GM12878 (cell line): ENCODE measurements at regions not wholly inside any gene's neighbourhood (a gene's known extent, or its start where the extent isn't known, plus 50 kb on each side); places are given as distances from the start of the nearest gene placed in this dataset.

Experiments
- ATAC-seq: fragments of 200-7000 bp; cut with Tn5 transposase; 3 replicates; pipeline ENCODE4 v1.9.1; 2020; ENCODE audit warnings: mild to moderate bottlenecking, moderate library complexity
- BruUV-seq: library from RNA; stranded (reverse); fragments of 400-500 nt; replicated peaks from 2 replicates; lab custom pipeline; 2021; lab: Mats Ljungman, UMichigan
- CTCF ChIA-PET: fragments of 300-600 bp; sonication (Branson Sonifier 250); formaldehyde crosslinking; extraction: SDS; loops from one replicate; lab custom pipeline; 2021; ENCODE audit warnings: inconsistent platforms; lab: Yijun Ruan, JAX
- POLR2A ChIA-PET: fragments of 350-600 bp; formaldehyde crosslinking; extraction: SDS; loops from one replicate; lab custom pipeline; 2021; ENCODE audit warnings: inconsistent platforms; lab: Charles Lee
- RAD21 ChIA-PET: fragments of 300-600 bp; sonication (Branson Sonifier 250); formaldehyde crosslinking; loops from one replicate; lab custom pipeline; 2023; ENCODE audit warnings: antibody characterized with exemption; ENCODE audit not compliant: unreplicated experiment; lab: Charles Lee
- SMC1A ChIA-PET: fragments of 300-600 bp; sonication (Branson Sonifier 250); formaldehyde crosslinking; loops from one replicate; lab custom pipeline; 2023; ENCODE audit not compliant: unreplicated experiment, uncharacterized antibody; lab: Charles Lee
- DNase-seq: peaks from one replicate; pipeline ENCODE4 v3.0.0-alpha.2; 2011; ENCODE audit warnings: low read depth, low spot score
- FAIRE-seq: peaks from 3 replicates; lab custom pipeline; 2011; peaks lifted over from hg19 to GRCh38; lab: Jason Lieb, UNC
- H2AFZ ChIP-seq: 2 replicates; pipeline ENCODE4 v1.6.0; 2011; ENCODE audit warnings: low read depth, low read length, control low read depth; ENCODE audit not compliant: control insufficient read depth
- H3K27ac ChIP-seq: 2 replicates; pipeline ENCODE4 v1.5.1; 2011; ENCODE audit warnings: control low read depth; ENCODE audit not compliant: control insufficient read depth, insufficient read depth
- H3K27me3 ChIP-seq, 2 experiments: replicated peaks in 1 of 2; 2 replicates each; pipeline versions ENCODE4 v1.6.0 to v1.6.1; 2011; ENCODE audit warnings: low read length in 1 of 2; ENCODE audit not compliant: control insufficient read depth in 2 of 2, insufficient read depth in 2 of 2
- H3K36me3 ChIP-seq, 2 experiments: 2 replicates each; pipeline ENCODE4 v1.5.1; 2011; ENCODE audit warnings: low read length in 1 of 2; ENCODE audit not compliant: control insufficient read depth in 2 of 2, insufficient read depth in 2 of 2
- H3K4me1 ChIP-seq: 2 replicates; pipeline ENCODE4 v1.6.1; 2011; ENCODE audit warnings: mild to moderate bottlenecking, low read length, moderate library complexity, mixed read lengths; ENCODE audit not compliant: control insufficient read depth, insufficient read depth
- H3K4me2 ChIP-seq: 2 replicates; pipeline ENCODE4 v1.6.0; 2011; ENCODE audit warnings: control low read depth; ENCODE audit not compliant: control insufficient read depth, insufficient read depth
- H3K4me3 ChIP-seq: fragments of 200-600 bp; sonication (generic); 2 replicates; pipeline ENCODE4 v1.5.1; 2016
- H3K79me2 ChIP-seq: 2 replicates; pipeline ENCODE4 v1.6.0; 2011; ENCODE audit warnings: low read length; ENCODE audit not compliant: control insufficient read depth, insufficient read depth
- H3K9ac ChIP-seq: 2 replicates; pipeline ENCODE4 v1.8.0; 2011; ENCODE audit warnings: low read length, control low read depth, mixed read lengths; ENCODE audit not compliant: control insufficient read depth, insufficient read depth
- H3K9me3 ChIP-seq: replicated peaks from 3 replicates; pipeline ENCODE4 v1.5.1; 2011; ENCODE audit warnings: mild to moderate bottlenecking, low read length; ENCODE audit not compliant: control insufficient read depth, insufficient read depth
- H4K20me1 ChIP-seq: 2 replicates; pipeline ENCODE4 v1.6.0; 2011; ENCODE audit not compliant: control insufficient read depth, insufficient read depth
- BRCA1 ChIP-seq: IDR thresholded peaks from 2 replicates; pipeline ENCODE4 v1.6.1; 2011; ENCODE audit warnings: low read depth, low read length, improper control_type of control experiment
- CUX1 ChIP-seq: IDR thresholded peaks from 2 replicates; pipeline ENCODE4 v1.6.1; 2012; ENCODE audit warnings: improper control_type of control experiment, low read depth, low read length; ENCODE audit not compliant: insufficient replicate concordance
- ESRRA ChIP-seq: IDR thresholded peaks from 2 replicates; pipeline ENCODE4 v1.6.1; 2012; ENCODE audit warnings: mild to moderate bottlenecking, low read length, improper control_type of control experiment
- HDAC6 ChIP-seq: fragments of 200-600 bp; sonication (generic); IDR thresholded peaks from one replicate; pipeline ENCODE4 v1.8.0; 2017; ENCODE audit warnings: antibody characterized with exemption; ENCODE audit not compliant: unreplicated experiment
- HSF1 ChIP-seq: fragments of 150-350 bp; IDR thresholded peaks from 2 replicates; pipeline ENCODE4 v1.6.1; 2014; ENCODE audit warnings: mild to moderate bottlenecking, low read depth, low read length
- JUNB ChIP-seq: IDR thresholded peaks from 2 replicates; pipeline ENCODE4 v1.6.1; 2016; ENCODE audit warnings: antibody characterized with exemption, mild to moderate bottlenecking
- MLLT1 ChIP-seq: fragments of 450-650 bp; IDR thresholded peaks from 2 replicates; pipeline ENCODE4 v1.6.1; 2016; ENCODE audit warnings: mild to moderate bottlenecking
- SMC3 ChIP-seq: IDR thresholded peaks from 2 replicates; pipeline ENCODE4 v1.6.1; 2011; ENCODE audit warnings: low read length, improper control_type of control experiment, borderline replicate concordance
- SREBF1 ChIP-seq: IDR thresholded peaks from 2 replicates; pipeline ENCODE4 v1.6.1; 2012; ENCODE audit warnings: mild to moderate bottlenecking, low read length
- TCF3 ChIP-seq: IDR thresholded peaks from 2 replicates; pipeline ENCODE4 v1.6.1; 2012; ENCODE audit warnings: low read depth, mild to moderate bottlenecking, low read length, borderline replicate concordance; ENCODE audit not compliant: insufficient read depth
- USF2 ChIP-seq: IDR thresholded peaks from 2 replicates; pipeline ENCODE4 v1.6.1; 2011; ENCODE audit warnings: low read depth, low read length, improper control_type of control experiment, borderline replicate concordance
- ZBTB33 ChIP-seq: fragments of 450-650 bp; IDR thresholded peaks from 2 replicates; pipeline ENCODE4 v1.6.1; 2017; ENCODE audit warnings: mild to moderate bottlenecking
- WGBS: methylation state at CpG from one replicate; pipeline ENCODE4 v1.1.6; 2016; ENCODE audit warnings: low lambda C conversion rate; ENCODE audit not compliant: insufficient replicate concordance, insufficient coverage; ENCODE audit errors: missing lambda C conversion rate; 5-methylcytosine and 5-hydroxymethylcytosine counted together
- in situ Hi-C: fragments of 300-500 bp; cut with MboI; formaldehyde crosslinking; loops from 9 replicates; pipeline ENCODE4 v1.14.3; 2018; ENCODE audit warnings: mixed read lengths
- intact Hi-C: fragments of 100-400 bp; cut with micrococcal nuclease; formaldehyde crosslinking; loops from one replicate; pipeline ENCODE4 v1.14.2; 2022; ENCODE audit not compliant: unreplicated experiment

- H3K36me3 ChIP-seq: no peaks in the 10 kb centered on the region
- no peak overlapping the region for H3K9ac ChIP-seq
- H3K4me3 ChIP-seq: no peak overlapping the region
- H3K9me3 ChIP-seq: no peaks in the 10 kb centered on the region
- BruUV-seq: no TSS peak
- ATAC-seq: no peak
- H3K27me3 ChIP-seq: no peaks in the 10 kb centered on the region
- SMC1A ChIA-PET: no interaction called here
- in situ Hi-C loops: no loop called here
- H4K20me1 ChIP-seq: no peaks in the 10 kb centered on the region
- H3K4me2 ChIP-seq: no peak overlapping the region
- no peak overlapping the region for H2AFZ ChIP-seq
- POLR2A ChIA-PET: no interaction called here
- no peaks in the 10 kb centered on the region for H3K4me1 ChIP-seq
- no peak for FAIRE-seq
- no peak for DNase-seq
- no peak overlapping the region for H3K27ac ChIP-seq
- no peaks in the 10 kb centered on the region for H3K79me2 ChIP-seq
- RAD21 ChIA-PET: no interaction called here
- 93% methylated on average over 30 of the region's 37 CpGs for WGBS
- intact Hi-C loops: no loop called here
- CTCF ChIA-PET: interaction anchor here (1.1 kb wide), 1 partner anchor 80 kb away, joined by 3 read pairs; no protein-coding TSS in a partner anchor
- no peak for TF ChIP-seq USF2
- TF ChIP-seq BRCA1: no peak
- no peak for TF ChIP-seq SMC3
- no peak for TF ChIP-seq ESRRA
- TF ChIP-seq JUNB: no peak
- TF ChIP-seq TCF3: no peak
- no peak for TF ChIP-seq ZBTB33
- TF ChIP-seq HDAC6: no peak
- TF ChIP-seq HSF1: no peak
- no peak for TF ChIP-seq MLLT1
- no peak for TF ChIP-seq SREBF1
- TF ChIP-seq CUX1: no peak
These were observed 64.3 kb upstream of the PPARA start for GRCh38 chr22:46085828-46086576.
